ENCODE measurements at regions not wholly inside any gene's neighbourhood (a gene's known extent, or its start where the extent isn't known, plus 50 kb on each side); places are given as distances from the start of the nearest gene placed in this dataset.

GRCh38 chr4:3820806-3821579, 54.8 kb downstream of the ADRA2C start:
- H4K20me1 ChIP-seq (ENCODE audit: insufficient read depth) = no peaks in the 10 kb centered on the region
- H3K9me3 ChIP-seq (ENCODE audit: insufficient read depth, low read depth) = no peaks in the 10 kb centered on the region
- no peak for DNase-seq
- H3K36me3 ChIP-seq (ENCODE audit: low read depth) = no peaks in the 10 kb centered on the region
- CTCF ChIA-PET = no interaction called here
- POLR2A ChIA-PET (ENCODE audit: unreplicated experiment) = no interaction called here
- intact Hi-C loops (cut with micrococcal nuclease; ENCODE audit: unreplicated experiment) = no loop called here
- TF ChIP-seq EZH2 (IDR thresholded peaks at IDR 0.05; ENCODE audit: low read depth) = no peak
- no peak overlapping the region for H3K27ac ChIP-seq
- H3K4me3 ChIP-seq = no peak overlapping the region
- peaks cover 85% of the 10 kb centered on the region for H3K27me3 ChIP-seq (ENCODE audit: insufficient read depth, low read depth)
- H2AFZ ChIP-seq = no peak overlapping the region
- H3F3A ChIP-seq (ENCODE audit: insufficient read depth, low read depth) = no peaks in the 10 kb centered on the region
- no TSS peak for BruUV-seq (replicated peaks)
- H3K4me2 ChIP-seq = no peak overlapping the region
- no peaks in the 10 kb centered on the region for H3K4me1 ChIP-seq (replicated peaks; ENCODE audit: insufficient read depth)
- H3K79me2 ChIP-seq (ENCODE audit: low read depth) = no peaks in the 10 kb centered on the region
- no peaks in the 10 kb centered on the region for H3K9me2 ChIP-seq (ENCODE audit: insufficient read depth)

DNA sequence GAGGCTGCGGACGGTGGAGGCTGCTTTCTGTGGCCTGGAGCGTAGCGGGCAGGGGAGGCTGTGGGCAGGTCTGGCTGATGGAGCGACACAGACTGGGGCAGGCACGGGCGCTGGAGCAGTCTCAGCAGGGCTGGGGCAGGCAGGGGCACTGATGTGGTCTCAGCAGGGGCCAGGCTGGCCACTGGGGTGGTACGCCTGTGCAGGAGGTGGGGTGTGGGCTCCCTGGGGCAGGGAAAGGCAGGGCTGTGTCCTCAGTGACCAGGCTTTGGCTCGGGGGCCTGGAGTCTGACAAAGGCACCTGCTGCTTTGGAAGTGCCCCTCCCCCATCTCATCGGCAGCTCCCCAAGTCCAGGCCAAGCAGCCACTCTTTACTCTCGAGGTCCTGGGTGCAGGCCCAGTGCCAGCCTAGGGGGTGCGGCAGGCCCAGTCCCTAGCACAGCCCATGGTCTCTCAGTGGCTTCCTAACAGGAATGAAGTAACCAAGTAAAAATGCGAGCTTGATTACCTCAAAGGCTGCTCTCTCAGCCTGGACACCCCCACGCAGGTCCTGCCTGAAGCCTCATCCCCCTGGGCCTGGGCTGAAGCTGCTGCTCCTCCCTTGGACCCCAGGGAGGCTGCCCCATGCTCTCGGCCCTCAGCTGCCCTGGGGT, 55.5 kb downstream of the ADRA2C start:
- H3F3A ChIP-seq (ENCODE audit: insufficient read depth, low read depth) = no peaks in the 10 kb centered on the region
- no peaks in the 10 kb centered on the region for H3K79me2 ChIP-seq (ENCODE audit: low read depth)
- no peak for DNase-seq
- H3K27ac ChIP-seq = no peak overlapping the region
- BruUV-seq (replicated peaks) = no TSS peak
- no peak for TF ChIP-seq EZH2 (IDR thresholded peaks at IDR 0.05; ENCODE audit: low read depth)
- TF ChIP-seq, protein P1, sequence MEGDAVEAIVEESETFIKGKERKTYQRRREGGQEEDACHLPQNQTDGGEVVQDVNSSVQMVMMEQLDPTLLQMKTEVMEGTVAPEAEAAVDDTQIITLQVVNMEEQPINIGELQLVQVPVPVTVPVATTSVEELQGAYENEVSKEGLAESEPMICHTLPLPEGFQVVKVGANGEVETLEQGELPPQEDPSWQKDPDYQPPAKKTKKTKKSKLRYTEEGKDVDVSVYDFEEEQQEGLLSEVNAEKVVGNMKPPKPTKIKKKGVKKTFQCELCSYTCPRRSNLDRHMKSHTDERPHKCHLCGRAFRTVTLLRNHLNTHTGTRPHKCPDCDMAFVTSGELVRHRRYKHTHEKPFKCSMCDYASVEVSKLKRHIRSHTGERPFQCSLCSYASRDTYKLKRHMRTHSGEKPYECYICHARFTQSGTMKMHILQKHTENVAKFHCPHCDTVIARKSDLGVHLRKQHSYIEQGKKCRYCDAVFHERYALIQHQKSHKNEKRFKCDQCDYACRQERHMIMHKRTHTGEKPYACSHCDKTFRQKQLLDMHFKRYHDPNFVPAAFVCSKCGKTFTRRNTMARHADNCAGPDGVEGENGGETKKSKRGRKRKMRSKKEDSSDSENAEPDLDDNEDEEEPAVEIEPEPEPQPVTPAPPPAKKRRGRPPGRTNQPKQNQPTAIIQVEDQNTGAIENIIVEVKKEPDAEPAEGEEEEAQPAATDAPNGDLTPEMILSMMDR (conservative IDR thresholded peaks at IDR 0.05) = no peak
- H3K4me3 ChIP-seq = no peak overlapping the region
- no peaks in the 10 kb centered on the region for H3K9me3 ChIP-seq (ENCODE audit: insufficient read depth, low read depth)
- H3K9me2 ChIP-seq (ENCODE audit: insufficient read depth) = no peaks in the 10 kb centered on the region
- peaks cover 92% of the 10 kb centered on the region for H3K27me3 ChIP-seq (ENCODE audit: insufficient read depth, low read depth)
- H2AFZ ChIP-seq = no peak overlapping the region
- CTCF ChIA-PET = no interaction called here
- intact Hi-C loops (cut with micrococcal nuclease; ENCODE audit: unreplicated experiment) = no loop called here
- no peak overlapping the region for H3K4me2 ChIP-seq
- H3K4me1 ChIP-seq (replicated peaks; ENCODE audit: insufficient read depth) = no peaks in the 10 kb centered on the region
- no peaks in the 10 kb centered on the region for H3K36me3 ChIP-seq (ENCODE audit: low read depth)
- POLR2A ChIA-PET (ENCODE audit: unreplicated experiment) = no interaction called here
- no peaks in the 10 kb centered on the region for H4K20me1 ChIP-seq (ENCODE audit: insufficient read depth)

DNA sequence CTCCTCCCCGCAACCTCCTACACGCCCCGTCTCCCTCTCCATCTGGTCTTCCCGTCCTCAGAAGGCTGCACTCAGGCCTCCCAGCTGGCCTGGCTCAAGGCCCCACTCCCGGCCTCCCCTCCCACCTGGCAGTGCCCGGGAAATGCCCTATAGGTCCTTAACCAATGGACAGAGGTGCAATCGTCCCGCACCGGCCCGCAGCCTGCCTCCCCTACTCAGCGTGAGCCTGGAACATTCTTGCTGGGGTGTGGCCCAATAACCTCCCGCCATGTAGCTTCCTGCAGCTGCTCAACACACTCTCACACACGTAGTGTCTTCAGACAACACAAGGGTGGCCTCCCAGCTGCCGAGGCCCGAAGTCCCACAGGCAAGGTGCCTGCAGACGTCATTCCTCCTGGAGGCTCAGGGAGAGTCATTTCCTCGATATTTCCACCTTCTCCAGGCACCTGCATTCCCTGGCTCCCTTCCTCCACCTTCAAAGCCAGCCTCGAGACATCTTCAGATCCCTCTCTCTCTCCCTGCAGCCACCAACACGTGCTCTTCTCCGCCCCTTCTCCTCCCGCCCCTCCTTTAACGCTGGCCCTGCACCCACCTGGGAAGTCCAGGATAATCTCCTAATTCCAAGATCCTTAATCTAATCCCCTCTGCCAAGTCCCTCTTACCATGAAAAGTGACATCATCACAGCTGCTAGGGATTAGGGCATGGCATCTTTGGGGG, 56.2 kb downstream of the ADRA2C start:
- no peak overlapping the region for H3K4me3 ChIP-seq
- no TSS peak for BruUV-seq (replicated peaks)
- no peaks in the 10 kb centered on the region for H3F3A ChIP-seq (ENCODE audit: insufficient read depth, low read depth)
- intact Hi-C loops (cut with micrococcal nuclease; ENCODE audit: unreplicated experiment) = no loop called here
- H4K20me1 ChIP-seq (ENCODE audit: insufficient read depth) = no peaks in the 10 kb centered on the region
- H3K79me2 ChIP-seq (ENCODE audit: low read depth) = no peaks in the 10 kb centered on the region
- H3K27me3 ChIP-seq (ENCODE audit: insufficient read depth, low read depth) = peaks cover 96% of the 10 kb centered on the region
- no peak overlapping the region for H3K4me2 ChIP-seq
- ChIA-PET POLR2A (ENCODE audit: unreplicated experiment) (no interaction called here), CTCF (no interaction called here)
- H3K9me3 ChIP-seq (ENCODE audit: insufficient read depth, low read depth) = no peaks in the 10 kb centered on the region
- DNase-seq = no peak
- H3K36me3 ChIP-seq (ENCODE audit: low read depth) = no peaks in the 10 kb centered on the region
- no peaks in the 10 kb centered on the region for H3K4me1 ChIP-seq (replicated peaks; ENCODE audit: insufficient read depth)
- no peak overlapping the region for H3K27ac ChIP-seq
- H3K9me2 ChIP-seq (ENCODE audit: insufficient read depth) = no peaks in the 10 kb centered on the region
- TF ChIP-seq EZH2 (IDR thresholded peaks at IDR 0.05; ENCODE audit: low read depth) = no peak
- TF ChIP-seq, protein P1 (conservative IDR thresholded peaks at IDR 0.05) = no peak
- no peak overlapping the region for H2AFZ ChIP-seq

All from PC-9 (cell line).